K562 (cell line): ENCODE measurements at regions not wholly inside any gene's neighbourhood (a gene's known extent, or its start where the extent isn't known, plus 50 kb on each side); places are given as distances from the start of the nearest gene placed in this dataset.

Experiments
- ATAC-seq: fragments of 200-7000 bp; cut with Tn5 transposase; 3 replicates; pipeline ENCODE4 v1.9.1; 2020; ENCODE audit warnings: moderate library complexity
- BruUV-seq: library from RNA; stranded (reverse); fragments of 400-500 nt; replicated peaks from 2 replicates; lab custom pipeline; 2021; lab: Mats Ljungman, UMichigan
- CTCF ChIA-PET: fragments of 300-600 bp; formaldehyde crosslinking; extraction: SDS; loops from one replicate; lab custom pipeline; 2021; ENCODE audit warnings: low intra/inter-chr PET ratio; lab: Yijun Ruan, JAX
- POLR2A ChIA-PET: fragments of 300-600, 350-650 bp; sonication (Branson Sonifier 250); formaldehyde crosslinking; extraction: SDS; loops from one replicate; lab custom pipeline; 2021; ENCODE audit warnings: antibody characterized with exemption, inconsistent platforms; lab: Yijun Ruan, JAX
- DNase-seq, 4 experiments: peaks; one replicate each; pipeline versions ENCODE4 v3.0.0 to v3.0.0-alpha.2; 2011 to 2018; ENCODE audit warnings: low spot score in 3 of 4, mixed read lengths in 3 of 4; ENCODE audit errors: extremely low read depth in 1 of 4
- FAIRE-seq: peaks from 2 replicates; lab custom pipeline; 2011; peaks lifted over from hg19 to GRCh38; lab: Jason Lieb, UNC
- H2AFZ ChIP-seq: 2 replicates; pipeline ENCODE4 v1.6.0; 2011; ENCODE audit warnings: low read depth, low read length, control low read depth, inconsistent platforms
- H3K27ac ChIP-seq: fragments of 200-600 bp; 3 replicates; pipeline ENCODE4 v1.8.0; 2011; ENCODE audit warnings: low read depth, mild to moderate bottlenecking, control low read depth, inconsistent platforms, low read length, moderate library complexity, mixed read lengths; ENCODE audit errors: extremely low read depth
- H3K27me3 ChIP-seq, 2 experiments: fragments of 300-600 bp in 1 of 2; 2 replicates in 1 of 2; 3 replicates in 1 of 2; pipeline versions ENCODE4 v1.6.0 to v1.8.0; 2011; ENCODE audit warnings: inconsistent platforms in 2 of 2, low read length in 2 of 2, mild to moderate bottlenecking in 1 of 2, mixed read lengths in 1 of 2, moderate library complexity in 1 of 2; ENCODE audit not compliant: control insufficient read depth in 2 of 2, insufficient read depth in 2 of 2
- H3K36me3 ChIP-seq: fragments of 300-600 bp; 3 replicates; pipeline ENCODE4 v1.8.0; 2011; ENCODE audit warnings: mild to moderate bottlenecking, low read length, inconsistent platforms; ENCODE audit not compliant: control insufficient read depth, insufficient read depth
- H3K4me1 ChIP-seq, 2 experiments: fragments of 200-600 bp in 1 of 2; replicated peaks in 1 of 2; 2 replicates in 1 of 2; 3 replicates in 1 of 2; pipeline versions ENCODE4 v1.5.1 to v1.8.0; 2011; ENCODE audit warnings: inconsistent platforms in 2 of 2, low read length in 2 of 2, mild to moderate bottlenecking in 1 of 2, mixed read lengths in 1 of 2, moderate library complexity in 1 of 2; ENCODE audit not compliant: control insufficient read depth in 2 of 2, insufficient read depth in 2 of 2
- H3K4me2 ChIP-seq: 2 replicates; pipeline ENCODE4 v1.6.1; 2011; ENCODE audit warnings: low read length, control low read depth, inconsistent platforms, mixed read lengths; ENCODE audit not compliant: insufficient read depth
- H3K4me3 ChIP-seq: fragments of 200-600 bp; sonication (generic), shearing (Covaris generic); 2 replicates; pipeline ENCODE4 v1.5.1; 2016; ENCODE audit warnings: control low read depth, inconsistent platforms
- H3K79me2 ChIP-seq: fragments of 200-600 bp; 3 replicates; pipeline ENCODE4 v1.8.0; 2011; ENCODE audit warnings: low read length, inconsistent platforms; ENCODE audit not compliant: control insufficient read depth, insufficient read depth
- H3K9ac ChIP-seq, 2 experiments: 2 replicates each; pipeline versions ENCODE4 v1.6.0 to v1.6.1; 2011; ENCODE audit warnings: low read depth in 2 of 2, low read length in 2 of 2, control low read depth in 1 of 2, inconsistent platforms in 1 of 2, mild to moderate bottlenecking in 1 of 2, mixed read lengths in 1 of 2; ENCODE audit not compliant: insufficient read depth in 1 of 2
- H3K9me1 ChIP-seq: one replicate; pipeline ENCODE4 v1.6.0; 2011; ENCODE audit warnings: inconsistent platforms, mild to moderate bottlenecking, low read length, moderate library complexity; ENCODE audit not compliant: control insufficient read depth, insufficient read depth
- H3K9me3 ChIP-seq: replicated peaks from 2 replicates; pipeline ENCODE4 v1.5.1; 2011; ENCODE audit warnings: low read depth, low read length, inconsistent platforms; ENCODE audit not compliant: control insufficient read depth, insufficient read depth
- H4K20me1 ChIP-seq: replicated peaks from 2 replicates; pipeline ENCODE4 v1.6.1; 2011; ENCODE audit warnings: low read length, inconsistent platforms, mixed read lengths; ENCODE audit not compliant: control insufficient read depth, insufficient read depth
- BCLAF1 ChIP-seq, 2 experiments: fragments of 450-650 bp in 1 of 2; IDR thresholded peaks; 2 replicates each; pipeline ENCODE4 v1.6.1; 2011 to 2017; ENCODE audit warnings: low read depth in 2 of 2, antibody characterized with exemption in 1 of 2, borderline replicate concordance in 1 of 2, low read length in 1 of 2, mild to moderate bottlenecking in 1 of 2, mixed read lengths in 1 of 2; ENCODE audit not compliant: control insufficient read depth in 1 of 2
- BMI1 ChIP-seq: fragments of 150-350 bp; IDR thresholded peaks from 2 replicates; pipeline ENCODE4 v1.6.1; 2014; ENCODE audit warnings: low read length
- CBX1 ChIP-seq: sonication (generic); IDR thresholded peaks from 2 replicates; pipeline ENCODE4 v1.6.1; 2016; ENCODE audit warnings: antibody characterized with exemption, low read depth, mild to moderate bottlenecking
- FOS ChIP-seq: IDR thresholded peaks from 3 replicates; pipeline ENCODE4 v1.6.1; 2011; ENCODE audit not compliant: insufficient read length; ENCODE audit errors: extremely low read depth
- FOXJ2 ChIP-seq: fragments of 200-800 bp; sonication (Bioruptor generic); IDR thresholded peaks from 2 replicates; pipeline ENCODE4 v1.6.1; 2016; ENCODE audit warnings: missing genetic modification characterization, missing compliant biosample characterization
- FOXM1 ChIP-seq, 2 experiments: fragments of 450-650 bp in 1 of 2; sonication (generic) in 1 of 2; formaldehyde crosslinking in 1 of 2; IDR thresholded peaks; 2 replicates each; pipeline versions ENCODE4 v1.6.1 to v1.9.0; 2017 to 2022; ENCODE audit warnings: low read depth in 2 of 2, mild to moderate bottlenecking in 2 of 2, missing genetic modification reagents in 1 of 2, moderate library complexity in 1 of 2
- HDAC3 ChIP-seq: fragments of 450-650 bp; IDR thresholded peaks from 2 replicates; pipeline ENCODE4 v1.6.1; 2018; ENCODE audit warnings: borderline replicate concordance, mild to moderate bottlenecking, moderate library complexity; ENCODE audit not compliant: partially characterized antibody
- KDM4B ChIP-seq, 2 experiments: fragments of 450-650 bp in 1 of 2; sonication (generic) in 1 of 2; IDR thresholded peaks; 2 replicates each; pipeline ENCODE4 v1.6.1; 2016 to 2017; ENCODE audit warnings: borderline replicate concordance in 2 of 2, antibody characterized with exemption in 1 of 2, low read depth in 1 of 2, mild to moderate bottlenecking in 1 of 2
- KLF10 ChIP-seq: fragments of 250-450 bp; sonication (Bioruptor Pico); IDR thresholded peaks from 2 replicates; pipeline ENCODE4 v1.6.1; 2021; ENCODE audit warnings: matching md5 sums
- MAX ChIP-seq: sonication (generic); formaldehyde crosslinking; IDR thresholded peaks from 2 replicates; pipeline ENCODE4 v1.9.0; 2022; ENCODE audit warnings: mild to moderate bottlenecking, missing genetic modification reagents
- NEUROD1 ChIP-seq: fragments of 150-350 bp; IDR thresholded peaks from 2 replicates; pipeline ENCODE4 v1.6.1; 2014; ENCODE audit warnings: borderline replicate concordance, low read length, low read depth; ENCODE audit not compliant: partially characterized antibody
- PCBP1 ChIP-seq: fragments of 200-400 bp; formaldehyde crosslinking; IDR thresholded peaks from 2 replicates; pipeline ENCODE4 v1.6.1; 2018; ENCODE audit warnings: mild to moderate bottlenecking, low read depth, low read length; ENCODE audit not compliant: poor library complexity, severe bottlenecking
- PML ChIP-seq: IDR thresholded peaks from 2 replicates; pipeline ENCODE4 v1.6.1; 2012; ENCODE audit warnings: low read length, inconsistent platforms
- SMC3 ChIP-seq: conservative IDR thresholded peaks from 2 replicates; pipeline ENCODE4 v1.6.1; 2011; ENCODE audit warnings: low read depth, low read length, improper control_type of control experiment; ENCODE audit not compliant: insufficient read depth
- TCF7L2 ChIP-seq: fragments of 150-350 bp; IDR thresholded peaks from 2 replicates; pipeline ENCODE4 v1.6.1; 2016; ENCODE audit warnings: low read depth, mild to moderate bottlenecking, low read length, moderate library complexity
- ZNF146 ChIP-seq: IDR thresholded peaks from one replicate; pipeline ENCODE4 v1.6.1; 2018; ENCODE audit warnings: missing compliant biosample characterization; ENCODE audit not compliant: unreplicated experiment
- ZNF316 ChIP-seq: fragments of 450-650 bp; IDR thresholded peaks from 2 replicates; pipeline ENCODE4 v1.6.1; 2016
- ZNF431 ChIP-seq: sonication (generic); formaldehyde crosslinking; IDR thresholded peaks from 2 replicates; pipeline ENCODE4 v1.8.0; 2022; ENCODE audit warnings: mild to moderate bottlenecking, missing genetic modification reagents
- ZNF830 ChIP-seq: fragments of 250-450 bp; sonication (Bioruptor Pico); IDR thresholded peaks from 2 replicates; pipeline ENCODE4 v1.5.0; 2021; ENCODE audit warnings: mild to moderate bottlenecking
- WGBS: fragments of 100-300 bp; shearing (Covaris generic); methylation state at CpG from one replicate; pipeline ENCODE4 v1.1.6; 2016; ENCODE audit warnings: low coverage, mixed read lengths; ENCODE audit not compliant: insufficient coverage; ENCODE audit errors: missing lambda C conversion rate; 5-methylcytosine and 5-hydroxymethylcytosine counted together
- in situ Hi-C: fragments of 300-500 bp; cut with MboI; formaldehyde crosslinking; loops from 4 replicates; pipeline ENCODE4 v1.15.0; 2018; ENCODE audit warnings: inconsistent platforms, mixed read lengths
- intact Hi-C: fragments of 100-400 bp; cut with micrococcal nuclease; formaldehyde crosslinking; loops from 2 replicates; pipeline ENCODE4 v1.14.2; 2022

GRCh38 chr9:26159575-26160392, 481.5 kb upstream of the TUSC1 start:
- Histone ChIP-seq H3K36me3 (no peaks in the 10 kb centered on the region), H2AFZ (no peak overlapping the region), H3K27me3 (no peaks in the 10 kb centered on the region), H3K9me1 (no peaks in the 10 kb centered on the region), H3K79me2 (no peaks in the 10 kb centered on the region), H4K20me1 (no peaks in the 10 kb centered on the region), H3K4me1 (no peaks in the 10 kb centered on the region), H3K27ac (no peak overlapping the region), H3K4me2 (no peak overlapping the region), H3K9ac (no peak overlapping the region), H3K9me3 (no peaks in the 10 kb centered on the region), H3K4me3 (no peak overlapping the region)
- intact Hi-C loops, result no loop called here
- FAIRE-seq, result no peak
- in situ Hi-C loops, result no loop called here
- WGBS, result no CpG with 5 or more reads among the region's 2 CpGs
- POLR2A ChIA-PET, result no interaction called here
- no TSS peak for BruUV-seq
- ATAC-seq, result no peak
- CTCF ChIA-PET, result no interaction called here
- DNase-seq, result no peak
- TF ChIP-seq SMC3, result no peak
- TF ChIP-seq FOXM1 (IDR thresholded peaks at IDR 0.05; ENCODE audit: low read depth), result no peak
- TF ChIP-seq FOXM1 (CRISPR knock-in tag; IDR thresholded peaks at IDR 0.05; ENCODE audit: low read depth), result no peak
- no peak for TF ChIP-seq TCF7L2
- no peak for TF ChIP-seq NEUROD1
- TF ChIP-seq FOS, result no peak
- no peak for TF ChIP-seq MAX
- TF ChIP-seq BCLAF1 (IDR thresholded peaks at IDR 0.05; ENCODE audit: borderline replicate concordance in 1 of 2, control insufficient read depth in 1 of 2, low read depth in 2 of 2, low read length in 1 of 2), result no peak
- no peak for TF ChIP-seq HDAC3
- no peak for TF ChIP-seq PML
- TF ChIP-seq PCBP1, result no peak
- no peak for TF ChIP-seq KDM4B (IDR thresholded peaks at IDR 0.05; ENCODE audit: borderline replicate concordance in 2 of 2, low read depth in 1 of 2)
- no peak for TF ChIP-seq CBX1
- no peak for TF ChIP-seq ZNF146
- TF ChIP-seq BMI1, result no peak
- no peak for TF ChIP-seq KLF10
- TF ChIP-seq ZNF431, result no peak
- TF ChIP-seq ZNF316, result no peak
- no peak for TF ChIP-seq ZNF830 (CRISPR knock-in tag)
- no peak for TF ChIP-seq FOXJ2 (tag)
